Cardiac septum (tissue), 1 donor: ENCODE measurements at regions not wholly inside any gene's neighbourhood (a gene's known extent, or its start where the extent isn't known, plus 50 kb on each side); places are given as distances from the start of the nearest gene placed in this dataset.
"Not testable (repeated sequence)": the region's sequence is repeated elsewhere in the genome, so short reads cannot be mapped to it uniquely, and the experiment has no call there.

Source experiments
- DNase-seq: peaks from one replicate; pipeline ENCODE4 v3.0.0-alpha.2; 2020; ENCODE audit warnings: low spot score
- intact Hi-C: fragments of 100-400 bp; cut with DNase I; formaldehyde crosslinking; loops from one replicate; pipeline ENCODE4 v1.14.0; 2022
- donor health status: DM: no; HTN: no; CAD: no.

- intact Hi-C loops, DNase-seq: not testable (repeated sequence)
Measured at GRCh38 chr4:100868281-100868680, 350.5 kb upstream of the EMCN start.

GRCh38 chr4:100852326-100852725 lies 334.5 kb upstream of the EMCN start:
- no peak for DNase-seq
- intact Hi-C loops = no loop called here

GRCh38 chr4:100849319-100849718 lies 331.5 kb upstream of the EMCN start:
- intact Hi-C loops = no loop called here
- DNase-seq = no peak

GRCh38 chr4:100848841-100849240 lies 331.0 kb upstream of the EMCN start:
- DNase-seq = no peak
- intact Hi-C loops = no loop called here

GRCh38 chr4:100843910-100844309 lies 326.1 kb upstream of the EMCN start:
- DNase-seq = no peak
- intact Hi-C loops = no loop called here

GRCh38 chr4:100842856-100843255 lies 325.0 kb upstream of the EMCN start:
- DNase-seq = no peak
- intact Hi-C loops = no loop called here

GRCh38 chr4:100841911-100842310 lies 324.1 kb upstream of the EMCN start:
- intact Hi-C loops = no loop called here
- no peak for DNase-seq

- intact Hi-C loops = no loop called here
- DNase-seq = no peak
Measured at GRCh38 chr4:100839712-100840111, 321.9 kb upstream of the EMCN start.

- intact Hi-C loops = no loop called here
- DNase-seq = no peak
Measured at GRCh38 chr4:100838286-100838685, 320.5 kb upstream of the EMCN start.

- intact Hi-C loops = no loop called here
- no peak for DNase-seq
Measured at GRCh38 chr4:100836929-100837328, 319.1 kb upstream of the EMCN start.

- DNase-seq = no peak
- intact Hi-C loops = no loop called here
Measured at GRCh38 chr4:100834616-100835015, 316.8 kb upstream of the EMCN start.

- no peak for DNase-seq
- intact Hi-C loops = no loop called here
Measured at GRCh38 chr4:100833906-100834305, 316.1 kb upstream of the EMCN start.

- intact Hi-C loops = no loop called here
- DNase-seq = no peak
Measured at GRCh38 chr4:100828986-100829685, 311.3 kb upstream of the EMCN start.

- DNase-seq = no peak
- intact Hi-C loops = no loop called here
Measured at GRCh38 chr4:100828364-100828763, 310.5 kb upstream of the EMCN start.

- intact Hi-C loops = no loop called here
- DNase-seq = no peak
Measured at GRCh38 chr4:100827756-100828155, 309.9 kb upstream of the EMCN start.

- intact Hi-C loops = no loop called here
- no peak for DNase-seq
Measured at GRCh38 chr4:100826808-100827548, 309.2 kb upstream of the EMCN start.

- intact Hi-C loops = no loop called here
- DNase-seq = no peak
Measured at GRCh38 chr4:100826067-100826466, 308.2 kb upstream of the EMCN start.

- intact Hi-C loops = no loop called here
- DNase-seq = no peak
Measured at GRCh38 chr4:100823993-100824323, 306.1 kb upstream of the EMCN start.

- intact Hi-C loops = no loop called here
Measured at GRCh38 chr4:100823066-100823992, 305.5 kb upstream of the EMCN start.

GRCh38 chr4:100820249-100820648 lies 302.4 kb upstream of the EMCN start:
- intact Hi-C loops = no loop called here
- DNase-seq = no peak

More at GRCh38 chr4:100823066-100823992, 305.5 kb upstream of the EMCN start:
- DNase-seq = no peak
